PC-9 (cell line): ENCODE measurements at regions not wholly inside any gene's neighbourhood (a gene's known extent, or its start where the extent isn't known, plus 50 kb on each side); places are given as distances from the start of the nearest gene placed in this dataset.

ENCODE experiments used
- EZH2 ChIP-seq: fragments of 200-600 bp; sonication (generic); IDR thresholded peaks from 2 replicates; pipeline ENCODE4 v1.8.0; 2017; ENCODE audit warnings: antibody characterized with exemption, low read depth
- TF ChIP-seq, protein P1 (sequence below): fragments of 200-600 bp; sonication (generic); conservative IDR thresholded peaks from 2 replicates; pipeline ENCODE4 v1.6.1; 2017; ENCODE audit warnings: mixed run types, antibody characterized with exemption, mild to moderate bottlenecking, moderate library complexity

DNA sequence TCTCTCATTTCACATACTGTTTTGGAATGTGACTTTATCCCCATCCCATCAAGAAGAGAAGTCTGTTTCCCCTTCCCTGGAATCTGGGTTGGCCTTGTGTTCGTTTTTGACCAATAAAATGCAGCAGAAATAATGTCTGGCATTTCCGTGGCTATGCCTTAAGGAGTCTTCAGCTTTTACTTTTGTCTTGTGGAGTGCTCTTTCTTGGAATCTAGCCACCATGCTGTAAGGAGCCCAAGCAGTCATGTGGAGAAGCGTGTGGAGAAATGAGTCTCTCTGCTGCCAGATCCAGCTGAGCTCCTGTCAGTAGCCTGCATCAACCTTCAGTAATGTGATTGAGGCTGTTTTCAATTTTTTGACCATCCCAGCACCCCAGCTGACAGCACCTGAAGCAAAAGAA is 84.4 kb upstream of the ARMCX2 start:
- TF ChIP-seq, protein P1, sequence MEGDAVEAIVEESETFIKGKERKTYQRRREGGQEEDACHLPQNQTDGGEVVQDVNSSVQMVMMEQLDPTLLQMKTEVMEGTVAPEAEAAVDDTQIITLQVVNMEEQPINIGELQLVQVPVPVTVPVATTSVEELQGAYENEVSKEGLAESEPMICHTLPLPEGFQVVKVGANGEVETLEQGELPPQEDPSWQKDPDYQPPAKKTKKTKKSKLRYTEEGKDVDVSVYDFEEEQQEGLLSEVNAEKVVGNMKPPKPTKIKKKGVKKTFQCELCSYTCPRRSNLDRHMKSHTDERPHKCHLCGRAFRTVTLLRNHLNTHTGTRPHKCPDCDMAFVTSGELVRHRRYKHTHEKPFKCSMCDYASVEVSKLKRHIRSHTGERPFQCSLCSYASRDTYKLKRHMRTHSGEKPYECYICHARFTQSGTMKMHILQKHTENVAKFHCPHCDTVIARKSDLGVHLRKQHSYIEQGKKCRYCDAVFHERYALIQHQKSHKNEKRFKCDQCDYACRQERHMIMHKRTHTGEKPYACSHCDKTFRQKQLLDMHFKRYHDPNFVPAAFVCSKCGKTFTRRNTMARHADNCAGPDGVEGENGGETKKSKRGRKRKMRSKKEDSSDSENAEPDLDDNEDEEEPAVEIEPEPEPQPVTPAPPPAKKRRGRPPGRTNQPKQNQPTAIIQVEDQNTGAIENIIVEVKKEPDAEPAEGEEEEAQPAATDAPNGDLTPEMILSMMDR: no peak
- no peak for TF ChIP-seq EZH2
